Left lobe of liver (tissue), 2 donors: ENCODE measurements at regions not wholly inside any gene's neighbourhood (a gene's known extent, or its start where the extent isn't known, plus 50 kb on each side); places are given as distances from the start of the nearest gene placed in this dataset.
A peak's percentile ranks its signal among the peaks of the same experiment; 100 is the strongest.

ENCODE experiments used
- ATAC-seq: fragments of 200-7000 bp; cut with Tn5 transposase; one replicate; pipeline ENCODE4 v1.9.1; 2020; ENCODE audit warnings: mild to moderate bottlenecking, moderate library complexity
- DNase-seq: peaks from one replicate; pipeline ENCODE4 v3.0.0-alpha.2; 2020; ENCODE audit warnings: low spot score
- donor health status: DM: no; HTN: no; CAD: no; lungs with moderate emphysema.
- donor health status: DM: no; HTN: yes; CAD: no.

GRCh38 chr1:39107341-39108290 lies 81.5 kb downstream of the NDUFS5 start:
- ATAC-seq (no peak), DNase-seq (no peak)

GRCh38 chr1:39109644-39110043 lies 83.5 kb downstream of the NDUFS5 start:
- ATAC-seq (no peak), DNase-seq (no peak)

- ATAC-seq (no peak), DNase-seq (no peak)
These were observed 84.2 kb downstream of the NDUFS5 start for GRCh38 chr1:39110325-39110851.

GRCh38 chr1:39110882-39111281 lies 84.7 kb downstream of the NDUFS5 start:
- ATAC-seq (no peak), DNase-seq (no peak)

- ATAC-seq = no peak
These were observed 87.1 kb downstream of the NDUFS5 start for GRCh38 chr1:39113109-39113743.

GRCh38 chr1:39115271-39116110 lies 89.0 kb upstream of the MACF1 start:
- no peak for ATAC-seq
- DNase-seq = no peak

More at GRCh38 chr1:39113109-39113743, 87.1 kb downstream of the NDUFS5 start:
- no peak for DNase-seq

- no peak for ATAC-seq
These were observed 88.3 kb upstream of the MACF1 start for GRCh38 chr1:39116116-39116607.

GRCh38 chr1:39116860-39117728 lies 87.4 kb upstream of the MACF1 start:
- ATAC-seq (peak; percentile 83), DNase-seq (no peak)

More at GRCh38 chr1:39116116-39116607, 88.3 kb upstream of the MACF1 start:
- no peak for DNase-seq

GRCh38 chr1:39117899-39118450 lies 86.5 kb upstream of the MACF1 start:
- DNase-seq (no peak), ATAC-seq (peak; percentile 24)

GRCh38 chr1:39122056-39122455 lies 82.4 kb upstream of the MACF1 start:
- ATAC-seq = no peak

GRCh38 chr1:39124282-39124681 lies 80.2 kb upstream of the MACF1 start:
- DNase-seq (no peak), ATAC-seq (no peak)

More at GRCh38 chr1:39122056-39122455, 82.4 kb upstream of the MACF1 start:
- no peak for DNase-seq

- peak; percentile 57 for ATAC-seq
- no peak for DNase-seq
These were observed 77.0 kb upstream of the MACF1 start for GRCh38 chr1:39127513-39127912.

GRCh38 chr1:39128126-39128525 lies 76.4 kb upstream of the MACF1 start:
- DNase-seq (no peak), ATAC-seq (no peak)

GRCh38 chr1:39128959-39129358 lies 75.5 kb upstream of the MACF1 start:
- DNase-seq (peak; percentile 52), ATAC-seq (peak; percentile 25)

- ATAC-seq (no peak), DNase-seq (no peak)
These were observed 75.0 kb upstream of the MACF1 start for GRCh38 chr1:39129514-39129913.

GRCh38 chr1:39130325-39130724 lies 74.2 kb upstream of the MACF1 start:
- ATAC-seq (no peak), DNase-seq (no peak)

GRCh38 chr1:39131940-39132339 lies 72.6 kb upstream of the MACF1 start:
- DNase-seq = no peak
- ATAC-seq = no peak

GRCh38 chr1:39132505-39133339 lies 71.8 kb upstream of the MACF1 start:
- ATAC-seq (peak; percentile 91), DNase-seq (peak; percentile 88)

GRCh38 chr1:39133340-39133684 lies 71.2 kb upstream of the MACF1 start:
- ATAC-seq (no peak), DNase-seq (no peak)
